ENCODE measurements at regions not wholly inside any gene's neighbourhood (a gene's known extent, or its start where the extent isn't known, plus 50 kb on each side); places are given as distances from the start of the nearest gene placed in this dataset.
"Not testable (repeated sequence)": the region's sequence is repeated elsewhere in the genome, so short reads cannot be mapped to it uniquely, and the experiment has no call there.

DNA sequence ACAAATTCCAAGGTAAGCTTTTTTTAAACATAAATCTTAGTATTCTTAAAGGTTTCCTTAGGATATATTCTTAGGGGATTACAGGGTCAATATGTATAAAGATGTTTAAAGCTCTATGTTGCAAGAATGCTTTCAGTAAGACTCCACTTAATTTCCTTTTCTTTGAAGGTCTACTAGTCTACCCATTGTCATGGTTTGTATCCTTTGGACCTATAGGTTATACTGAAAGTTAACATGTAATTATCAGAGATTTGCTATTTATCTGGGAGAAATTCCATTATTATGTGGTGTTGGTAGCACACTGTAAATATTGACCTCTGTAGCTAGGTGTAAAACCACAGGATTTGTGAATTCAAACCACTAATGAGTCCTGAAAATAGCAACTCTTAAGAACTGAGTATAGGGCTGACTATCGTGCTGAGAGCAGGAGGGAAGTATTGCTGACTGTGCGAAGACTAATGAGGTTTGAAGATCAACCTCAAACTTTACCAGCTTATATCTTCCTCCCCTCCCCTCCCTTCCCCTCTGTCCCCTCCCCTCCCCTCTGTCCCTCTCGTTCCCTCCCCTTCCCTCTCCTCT, 85.6 kb downstream of the GADD45G start:
- intact Hi-C loops (cut with micrococcal nuclease): no loop called here
- no peaks in the 10 kb centered on the region for H3K36me3 Mint-ChIP-seq (ENCODE audit: low read depth)
- no peak overlapping the region for H3K4me3 Mint-ChIP-seq
- no peaks in the 10 kb centered on the region for H3K9me3 Mint-ChIP-seq
- peaks cover 13% of the 10 kb centered on the region for H3K27me3 Mint-ChIP-seq
- H3K4me1 Mint-ChIP-seq (ENCODE audit: low read depth): peaks cover 6% of the 10 kb centered on the region
- H3K27ac Mint-ChIP-seq: no peak overlapping the region

DNA sequence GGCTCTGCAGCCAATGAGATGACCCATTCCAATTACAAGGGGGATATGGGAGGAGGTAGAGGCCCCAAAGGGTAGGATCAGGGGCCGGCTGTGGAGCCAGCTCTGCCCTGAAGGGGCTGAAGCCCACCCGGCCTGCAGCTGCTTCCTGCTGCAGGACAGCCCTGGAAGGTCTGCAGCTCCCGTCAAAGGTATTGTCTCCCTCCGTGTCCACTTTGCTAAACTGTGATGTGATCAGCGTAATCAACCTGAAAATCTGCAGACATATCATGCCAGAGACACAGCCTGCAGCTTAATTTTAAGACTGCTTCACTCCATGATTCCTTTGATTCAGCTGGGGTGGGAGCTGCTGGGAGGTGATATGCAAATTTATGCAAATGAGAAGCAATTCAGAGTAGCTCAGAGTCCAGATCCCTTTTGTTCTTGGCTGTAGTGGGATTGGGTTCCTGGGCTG, 90.7 kb downstream of the GADD45G start:
- intact Hi-C loops (cut with micrococcal nuclease): no loop called here

DNA sequence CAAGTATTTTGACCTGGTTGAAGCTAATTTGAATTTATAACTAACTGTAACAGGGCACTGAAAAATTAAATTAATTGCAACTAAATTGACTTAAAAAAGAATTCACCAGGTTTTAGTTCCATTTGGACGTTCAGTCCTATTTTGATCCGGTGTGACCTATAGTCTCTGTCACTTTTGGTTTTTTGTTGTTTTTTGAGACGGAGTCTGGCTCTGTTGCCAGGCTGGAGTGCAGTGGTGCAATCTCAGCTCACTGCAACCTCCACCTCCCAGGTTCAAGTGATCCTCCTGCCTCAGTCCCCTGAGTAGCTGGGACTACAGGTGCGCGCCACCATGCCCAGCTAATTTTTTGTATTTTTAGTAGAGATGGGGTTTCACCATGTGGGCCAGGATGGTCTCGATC, 91.2 kb downstream of the GADD45G start:
- intact Hi-C loops (cut with micrococcal nuclease); H3K9me3 Mint-ChIP-seq; H3K36me3 Mint-ChIP-seq (ENCODE audit: low read depth); H3K4me3 Mint-ChIP-seq; H3K27ac Mint-ChIP-seq: not testable (repeated sequence)
- Mint-ChIP-seq H3K27me3 (peaks cover 18% of the 10 kb centered on the region), H3K4me1 (ENCODE audit: low read depth) (peaks cover 15% of the 10 kb centered on the region)

More for the DNA sequence above, 90.7 kb downstream of the GADD45G start:
- Mint-ChIP-seq H3K4me3 (no peak overlapping the region), H3K36me3 (ENCODE audit: low read depth) (no peaks in the 10 kb centered on the region), H3K9me3 (no peaks in the 10 kb centered on the region), H3K27me3 (peaks cover 19% of the 10 kb centered on the region), H3K27ac (no peak overlapping the region), H3K4me1 (ENCODE audit: low read depth) (peaks cover 20% of the 10 kb centered on the region)

DNA sequence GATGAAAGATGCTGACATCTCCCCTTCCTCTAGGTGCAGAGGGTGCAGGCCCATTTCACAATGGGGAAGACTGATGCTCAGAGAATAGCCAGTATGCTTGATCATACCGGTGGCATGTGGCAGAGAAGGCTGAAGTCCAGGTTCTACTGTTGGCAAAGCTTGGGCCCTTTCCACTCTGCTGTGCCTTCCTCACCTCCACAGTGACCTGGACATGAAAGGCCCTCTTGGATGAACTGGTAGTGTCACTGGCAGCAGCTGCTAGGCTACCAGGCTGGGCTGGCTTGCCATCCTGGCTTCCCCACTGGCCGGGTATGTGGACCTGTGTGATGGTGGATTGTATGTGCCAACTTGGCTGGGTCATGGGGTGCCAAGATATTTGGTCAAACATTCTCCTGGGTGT, 92.0 kb downstream of the GADD45G start:
- no peaks in the 10 kb centered on the region for H3K36me3 Mint-ChIP-seq (ENCODE audit: low read depth)
- H3K4me1 Mint-ChIP-seq (ENCODE audit: low read depth): peaks cover 19% of the 10 kb centered on the region
- H3K4me3 Mint-ChIP-seq: no peak overlapping the region
- intact Hi-C loops (cut with micrococcal nuclease): no loop called here
- H3K27ac Mint-ChIP-seq: no peak overlapping the region
- H3K9me3 Mint-ChIP-seq: no peaks in the 10 kb centered on the region
- peaks cover 19% of the 10 kb centered on the region for H3K27me3 Mint-ChIP-seq

DNA sequence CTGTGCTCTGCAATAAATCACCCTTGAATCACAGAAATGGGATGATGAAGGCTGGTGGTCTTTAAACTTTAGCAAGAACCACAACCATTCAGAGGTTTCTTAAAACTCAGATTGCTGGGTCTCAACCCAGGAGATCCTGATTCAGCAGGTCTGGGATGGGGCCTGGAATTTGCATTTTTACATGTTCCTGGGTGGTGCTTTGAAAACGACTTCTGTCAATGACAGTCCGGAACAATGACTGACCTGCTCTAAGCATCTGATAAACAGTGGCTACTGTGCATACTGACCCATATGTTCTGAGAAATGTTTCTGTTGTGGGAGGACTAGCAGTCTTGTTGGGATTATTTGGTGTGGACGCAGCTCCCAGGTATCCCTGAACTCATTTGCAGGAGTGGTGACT, 92.7 kb downstream of the GADD45G start:
- H3K27me3 Mint-ChIP-seq: peaks cover 20% of the 10 kb centered on the region
- H3K9me3 Mint-ChIP-seq: no peaks in the 10 kb centered on the region
- H3K4me3 Mint-ChIP-seq: no peak overlapping the region
- no peaks in the 10 kb centered on the region for H3K36me3 Mint-ChIP-seq (ENCODE audit: low read depth)
- H3K27ac Mint-ChIP-seq: no peak overlapping the region
- intact Hi-C loops (cut with micrococcal nuclease): no loop called here
- H3K4me1 Mint-ChIP-seq (ENCODE audit: low read depth): peaks cover 23% of the 10 kb centered on the region

DNA sequence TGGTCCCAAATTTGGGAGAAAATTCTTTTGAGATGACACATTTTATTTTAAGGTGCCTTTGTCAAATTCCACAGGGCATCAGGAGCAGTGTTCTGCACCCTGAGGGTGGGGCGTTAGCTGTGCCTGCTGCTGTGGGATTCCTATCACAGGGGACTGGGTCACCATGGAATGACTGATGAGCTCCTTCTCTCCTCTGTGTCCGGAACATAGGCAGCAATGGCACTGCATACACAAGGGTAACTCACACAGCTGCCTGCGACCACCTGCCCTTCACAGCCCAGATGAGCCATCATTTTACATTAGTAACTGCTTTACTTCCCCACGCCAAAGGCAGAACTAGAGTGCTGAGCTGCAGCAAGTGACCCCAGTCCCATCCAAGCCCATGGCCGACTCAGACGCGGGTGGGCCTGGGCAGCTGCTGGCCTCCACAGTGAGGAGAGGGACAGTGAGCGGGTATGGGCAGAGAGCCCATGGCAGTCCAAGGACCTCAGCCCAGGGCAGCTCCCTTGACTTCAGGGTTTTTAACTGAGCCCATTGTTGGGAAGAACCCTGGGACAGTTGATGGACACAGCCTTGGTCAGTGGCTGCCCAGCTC, 93.7 kb downstream of the GADD45G start:
- H3K4me1 Mint-ChIP-seq (ENCODE audit: low read depth): peaks cover 28% of the 10 kb centered on the region
- peaks cover 24% of the 10 kb centered on the region for H3K27me3 Mint-ChIP-seq
- intact Hi-C loops (cut with micrococcal nuclease): no loop called here
- H3K36me3 Mint-ChIP-seq (ENCODE audit: low read depth): no peaks in the 10 kb centered on the region
- H3K27ac Mint-ChIP-seq: peak overlapping the region; percentile 8
- H3K9me3 Mint-ChIP-seq: no peaks in the 10 kb centered on the region
- H3K4me3 Mint-ChIP-seq: no peak overlapping the region

DNA sequence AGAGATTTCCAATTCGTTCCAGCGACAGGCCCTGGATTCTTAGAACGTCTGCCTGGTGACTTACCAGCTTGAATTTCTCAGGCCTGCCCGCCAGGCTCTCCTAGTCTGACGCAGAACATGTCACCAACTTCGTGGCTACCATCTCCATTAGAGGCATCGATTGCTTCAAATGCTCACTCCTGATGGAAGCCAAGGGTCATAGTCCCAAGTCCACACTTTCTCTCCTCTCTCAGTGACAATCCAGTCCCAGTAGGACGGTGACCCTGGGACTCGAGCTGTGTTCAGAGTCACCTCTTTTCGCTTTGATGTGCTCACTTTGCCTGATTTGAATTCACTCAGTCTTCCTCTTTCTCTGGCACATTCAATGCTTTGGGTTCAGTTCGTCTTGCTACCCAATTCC, 94.8 kb downstream of the GADD45G start:
- intact Hi-C loops (cut with micrococcal nuclease): loop anchor here (5.0 kb wide), 1 partner anchor 37 kb away; no protein-coding TSS in a partner anchor
- H3K4me1 Mint-ChIP-seq (ENCODE audit: low read depth): peaks cover 36% of the 10 kb centered on the region
- peak overlapping the region; percentile 21 for H3K27ac Mint-ChIP-seq
- peaks cover 20% of the 10 kb centered on the region for H3K27me3 Mint-ChIP-seq
- no peaks in the 10 kb centered on the region for H3K9me3 Mint-ChIP-seq
- H3K4me3 Mint-ChIP-seq: no peak overlapping the region
- H3K36me3 Mint-ChIP-seq (ENCODE audit: low read depth): no peaks in the 10 kb centered on the region

DNA sequence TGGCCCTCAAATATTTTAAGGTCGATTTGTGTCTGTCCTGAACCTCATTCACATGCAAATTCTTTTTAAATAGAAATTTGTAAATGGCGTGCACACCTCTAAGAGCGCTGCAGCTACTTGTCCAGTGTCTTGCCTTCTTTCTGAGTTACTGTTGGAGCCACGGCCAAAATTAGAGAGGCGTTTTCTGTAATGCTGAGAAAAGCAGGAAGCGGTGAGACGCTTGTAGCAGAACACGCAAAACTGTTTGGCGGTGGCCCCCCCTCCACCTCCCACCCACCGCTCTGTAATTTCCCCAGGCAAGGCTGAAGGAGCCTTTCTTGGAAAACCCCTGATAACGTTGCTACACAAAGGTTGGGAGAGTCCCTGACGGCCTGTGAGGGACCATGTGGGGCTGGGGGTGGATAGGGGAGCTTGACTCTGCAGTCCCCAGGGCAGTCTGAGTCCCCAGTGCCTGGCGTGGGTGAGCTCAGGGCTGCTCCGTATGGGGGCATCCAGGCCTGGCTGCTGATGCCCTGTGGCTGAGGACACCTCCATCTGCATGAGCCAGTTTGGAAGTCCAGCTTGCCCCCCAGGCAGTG, 96.5 kb downstream of the GADD45G start:
- Mint-ChIP-seq H3K36me3 (ENCODE audit: low read depth) (no peaks in the 10 kb centered on the region), H3K9me3 (no peaks in the 10 kb centered on the region)
- intact Hi-C loops (cut with micrococcal nuclease): loop anchor here (5.0 kb wide), 1 partner anchor 39 kb away; no protein-coding TSS in a partner anchor

DNA sequence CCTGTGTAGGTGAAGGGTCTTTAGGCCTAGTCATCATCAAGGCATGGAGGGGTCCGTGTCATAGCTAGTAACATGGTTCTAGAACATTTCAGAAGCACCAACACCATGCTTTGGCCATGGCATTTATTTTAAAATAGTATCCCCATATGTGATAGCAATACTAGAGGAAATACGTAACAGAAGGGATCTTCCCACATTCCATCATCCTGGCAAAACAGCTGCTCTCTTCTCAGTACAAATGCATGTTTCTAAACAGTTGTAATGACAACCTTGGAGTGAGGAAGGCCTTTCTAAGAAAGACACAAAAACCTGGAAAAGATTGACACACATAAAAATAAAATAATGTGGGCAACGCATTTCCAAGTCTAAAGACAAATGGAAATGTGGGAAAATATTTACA, 97.6 kb downstream of the GADD45G start:
- Mint-ChIP-seq H3K4me1 (ENCODE audit: low read depth) (peaks cover 57% of the 10 kb centered on the region), H3K27ac (no peak overlapping the region), H3K27me3 (peaks cover 12% of the 10 kb centered on the region), H3K36me3 (ENCODE audit: low read depth) (no peaks in the 10 kb centered on the region), H3K9me3 (no peaks in the 10 kb centered on the region), H3K4me3 (no peak overlapping the region)
- intact Hi-C loops (cut with micrococcal nuclease): loop anchor here (5.0 kb wide), 1 partner anchor 40 kb away; no protein-coding TSS in a partner anchor

More for the DNA sequence above, 96.5 kb downstream of the GADD45G start:
- peak overlapping the region; percentile 17 for H3K4me3 Mint-ChIP-seq
- H3K27me3 Mint-ChIP-seq: peaks cover 16% of the 10 kb centered on the region
- H3K27ac Mint-ChIP-seq: peak overlapping the region; percentile 74
- H3K4me1 Mint-ChIP-seq (ENCODE audit: low read depth): peaks cover 48% of the 10 kb centered on the region

DNA sequence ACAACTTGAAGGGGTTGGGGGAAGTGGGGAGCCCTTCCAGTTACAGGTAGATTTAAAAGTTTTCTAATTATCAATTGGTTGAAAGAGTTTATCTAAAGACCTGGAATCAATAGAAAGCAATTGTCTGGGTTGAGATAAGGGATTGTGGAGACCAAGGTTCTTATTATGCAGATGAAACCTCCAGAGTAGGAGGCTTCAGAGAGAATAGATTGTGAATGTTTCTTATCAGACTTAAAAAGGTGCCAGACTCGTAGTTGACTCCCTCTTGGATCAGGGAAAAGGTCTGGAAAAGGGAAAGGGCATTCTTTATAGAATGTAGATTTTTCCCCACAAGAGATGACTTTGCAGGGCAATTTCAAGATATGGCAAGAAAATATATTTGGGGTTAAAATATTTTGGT, 100.8 kb downstream of the GADD45G start:
- peaks cover 75% of the 10 kb centered on the region for H3K4me1 Mint-ChIP-seq (ENCODE audit: low read depth)
- H3K27me3 Mint-ChIP-seq: peaks cover 14% of the 10 kb centered on the region
- H3K4me3 Mint-ChIP-seq: no peak overlapping the region
- peaks cover 6% of the 10 kb centered on the region for H3K36me3 Mint-ChIP-seq (ENCODE audit: low read depth)
- peak overlapping the region; percentile 78 for H3K27ac Mint-ChIP-seq
- no peaks in the 10 kb centered on the region for H3K9me3 Mint-ChIP-seq
- intact Hi-C loops (cut with micrococcal nuclease): no loop called here

DNA sequence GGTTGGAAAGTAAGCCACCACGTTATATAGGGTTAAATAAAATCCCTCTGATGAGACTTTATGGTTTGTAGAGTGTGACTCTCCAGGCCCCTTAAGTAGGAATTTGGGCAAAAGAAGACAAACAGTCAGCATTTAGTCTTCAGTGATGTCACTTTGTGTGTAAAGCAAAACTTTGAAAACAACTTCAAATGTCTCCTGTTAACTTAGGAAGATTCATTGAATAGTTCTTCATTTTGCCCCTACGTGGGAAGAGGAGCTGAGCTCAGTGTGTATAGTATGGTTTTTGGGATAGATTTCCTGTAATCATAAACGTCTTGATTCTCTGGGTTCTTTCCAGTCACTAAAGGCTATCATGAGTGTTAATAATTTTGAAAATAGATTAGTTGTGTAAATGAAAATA, 101.3 kb downstream of the GADD45G start:
- H3K27ac Mint-ChIP-seq: peak overlapping the region; percentile 78
- H3K4me3 Mint-ChIP-seq: no peak overlapping the region
- H3K27me3 Mint-ChIP-seq: peaks cover 14% of the 10 kb centered on the region
- H3K4me1 Mint-ChIP-seq (ENCODE audit: low read depth): peaks cover 80% of the 10 kb centered on the region
- intact Hi-C loops (cut with micrococcal nuclease): no loop called here
- peaks cover 6% of the 10 kb centered on the region for H3K36me3 Mint-ChIP-seq (ENCODE audit: low read depth)
- no peaks in the 10 kb centered on the region for H3K9me3 Mint-ChIP-seq

DNA sequence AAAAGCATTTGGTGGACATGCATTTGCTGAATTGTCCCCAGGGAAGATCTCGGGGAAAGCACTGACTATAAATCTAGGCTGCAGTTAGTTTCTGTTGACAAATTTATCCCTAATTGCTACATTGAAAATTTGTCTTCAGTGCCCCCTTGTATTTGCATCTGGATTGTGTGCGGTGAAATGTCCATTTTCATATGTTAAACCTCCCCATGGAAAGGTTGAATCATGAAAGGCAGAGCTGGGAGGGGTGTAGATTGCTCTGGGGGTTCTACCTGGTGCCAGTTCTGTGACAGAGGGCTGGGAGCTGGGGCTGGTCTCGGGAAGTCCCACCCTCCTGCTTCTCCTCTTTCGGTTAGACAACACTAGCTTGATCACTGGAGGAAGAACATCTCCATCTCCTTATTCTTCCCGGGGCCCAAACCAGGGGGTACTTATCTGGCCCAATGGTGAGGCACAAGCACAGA, 101.9 kb downstream of the GADD45G start:
- Mint-ChIP-seq H3K27me3 (peaks cover 13% of the 10 kb centered on the region), H3K9me3 (no peaks in the 10 kb centered on the region), H3K27ac (peak overlapping the region; percentile 95), H3K4me3 (no peak overlapping the region), H3K4me1 (ENCODE audit: low read depth) (peaks cover 82% of the 10 kb centered on the region), H3K36me3 (ENCODE audit: low read depth) (peaks cover 6% of the 10 kb centered on the region)
- intact Hi-C loops (cut with micrococcal nuclease): no loop called here

DNA sequence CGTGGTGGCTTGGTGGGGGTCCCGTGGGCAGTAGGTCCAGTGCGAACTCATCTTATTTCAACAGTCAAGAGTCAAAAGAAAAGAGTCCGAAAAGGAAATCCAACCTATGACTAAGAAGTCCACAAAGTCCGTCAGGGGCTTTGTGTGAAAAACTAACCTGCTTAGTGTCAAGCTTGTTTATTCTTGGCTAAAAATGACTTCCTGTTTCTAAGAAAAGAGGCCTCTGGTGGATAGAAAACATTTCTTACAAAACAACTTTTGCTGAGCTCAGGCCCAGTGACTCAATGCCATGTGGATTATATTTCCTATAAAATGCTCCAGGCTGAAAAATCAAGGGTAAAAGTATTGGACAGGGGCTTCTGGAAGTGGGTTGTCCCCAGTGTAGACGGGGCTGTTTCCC, 105.9 kb downstream of the GADD45G start:
- peak overlapping the region; percentile 95 for H3K27ac Mint-ChIP-seq
- peaks cover 6% of the 10 kb centered on the region for H3K36me3 Mint-ChIP-seq (ENCODE audit: low read depth)
- peaks cover 7% of the 10 kb centered on the region for H3K27me3 Mint-ChIP-seq
- H3K4me1 Mint-ChIP-seq (ENCODE audit: low read depth): peaks cover 88% of the 10 kb centered on the region
- H3K9me3 Mint-ChIP-seq: no peaks in the 10 kb centered on the region
- peak overlapping the region; percentile 13 for H3K4me3 Mint-ChIP-seq
- intact Hi-C loops (cut with micrococcal nuclease): no loop called here

DNA sequence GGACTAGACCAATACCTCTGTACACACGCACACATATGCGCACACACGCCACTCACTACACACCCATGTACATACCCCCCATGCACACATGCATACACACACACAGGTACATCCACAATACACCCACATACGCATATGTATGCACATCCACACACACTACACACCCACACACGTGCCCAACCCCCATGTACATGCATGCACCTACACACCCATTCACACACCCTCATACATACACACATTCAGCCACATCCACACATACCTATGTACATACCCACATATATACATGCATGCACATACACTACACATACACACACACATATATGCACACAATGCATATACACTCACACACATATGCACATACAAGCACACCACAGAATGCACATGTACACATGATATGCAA, 107.1 kb downstream of the GADD45G start:
- Mint-ChIP-seq H3K36me3 (ENCODE audit: low read depth) (peaks cover 6% of the 10 kb centered on the region), H3K4me1 (ENCODE audit: low read depth) (peaks cover 90% of the 10 kb centered on the region), H3K9me3 (no peaks in the 10 kb centered on the region), H3K4me3 (no peak overlapping the region), H3K27me3 (peaks cover 7% of the 10 kb centered on the region), H3K27ac (peak overlapping the region; percentile 95)
- intact Hi-C loops (cut with micrococcal nuclease): no loop called here

All from dendritic cell treated with granulocyte-macrophage colony-stimulating factor and Interleukin-4, amounts not matched to agents 40 ng/mL and 50 ng/mL, for 4 days (primary cell).